Heart left ventricle (tissue), 16 donors: ENCODE measurements at regions not wholly inside any gene's neighbourhood (a gene's known extent, or its start where the extent isn't known, plus 50 kb on each side); places are given as distances from the start of the nearest gene placed in this dataset.

Experiments
- ATAC-seq, 4 donors: fragments of 200-7000 bp; cut with Tn5 transposase; one replicate each; pipeline ENCODE4 v1.9.1; 2020 to 2022; ENCODE audit warnings: moderate library complexity in 4 of 4, mild to moderate bottlenecking in 3 of 4, moderate number of reproducible peaks in 1 of 4
- DNase-seq, 5 donors: peaks; one replicate each; pipeline ENCODE4 v3.0.0-alpha.2; 2020
- H3K27ac ChIP-seq, 12 donors: fragments of 200-600 bp; sonication (generic) in 4 of 12; one replicate each; pipeline versions ENCODE4 v1.5.0 to v1.8.0; 2016 to 2022; ENCODE audit warnings: mild to moderate bottlenecking in 2 of 12
- H3K27me3 ChIP-seq, 9 donors: fragments of 200-600 bp; sonication (generic) in 2 of 9; one replicate each; pipeline versions ENCODE4 v1.5.1 to v1.8.0; 2016 to 2022; ENCODE audit warnings: mild to moderate bottlenecking in 3 of 9
- H3K36me3 ChIP-seq, 9 donors: fragments of 200-600 bp; sonication (generic) in 2 of 9; one replicate each; pipeline versions ENCODE4 v1.5.0 to v1.8.0; 2018 to 2022; ENCODE audit warnings: mild to moderate bottlenecking in 2 of 9
- H3K4me1 ChIP-seq, 12 donors: fragments of 200-600 bp; sonication (generic) in 4 of 12; one replicate each; pipeline versions ENCODE4 v1.5.0 to v1.8.0; 2016 to 2022; ENCODE audit warnings: mild to moderate bottlenecking in 3 of 12
- H3K4me3 ChIP-seq, 12 donors: fragments of 200-600 bp; sonication (generic) in 4 of 12; one replicate each; pipeline versions ENCODE4 v1.5.0 to v1.8.0; 2017 to 2022; ENCODE audit warnings: mild to moderate bottlenecking in 9 of 12, moderate library complexity in 4 of 12
- H3K9me3 ChIP-seq, 12 donors: fragments of 200-600 bp; sonication (generic) in 4 of 12; one replicate each; pipeline versions ENCODE4 v1.5.0 to v1.8.0; 2016 to 2022; ENCODE audit warnings: mild to moderate bottlenecking in 1 of 12
- CTCF ChIP-seq, 12 donors: fragments of 200-600 bp; sonication (generic) in 4 of 12; IDR thresholded peaks; one replicate each; pipeline versions ENCODE4 v1.5.0 to v1.8.0; 2018 to 2022; ENCODE audit warnings: antibody characterized with exemption in 12 of 12, mild to moderate bottlenecking in 5 of 12
- POLR2A ChIP-seq, 2 donors: fragments of 450-650 bp; IDR thresholded peaks; one replicate each; pipeline ENCODE4 v1.6.1; 2017; ENCODE audit warnings: antibody characterized with exemption in 2 of 2, mild to moderate bottlenecking in 2 of 2, moderate library complexity in 2 of 2
- WGBS, 4 donors: extraction: QIAGEN DNeasy Blood & Tissue Kit in 2 of 4; methylation state at CpG; one replicate each; pipeline versions ENCODE4 v1.1.5 to v1.1.7; 2013 to 2018; 5-methylcytosine and 5-hydroxymethylcytosine counted together
- intact Hi-C, 10 donors: fragments of 100-400 bp; cut with DNase I; formaldehyde crosslinking; loops; one replicate each; pipeline versions ENCODE4 v1.11.1 to v1.14.2; 2022
- donor health status: ischemic (EF 13 %, LVEDD 7.1; RV severe dilation, severe dysfunction).
- donor health status: healthy with polysubstance abuse.
- donor health status: DM: no; HTN: yes; CAD: no.
- donor health status: DM: no; HTN: no; CAD: no.
- donor health status: ischemic (EF 25% LVEDD 6.9; RV normal size, moderate dysfunction).
- donor health status: ischemic (EF 25% LVEDD 5.7; RV mildly dilated, moderate dysfunction).
- donor health status: healthy.
- donor health status: DM: yes; HTN: yes; CAD: no.
- donor health status: ischemic (EF 35%, LVEDD 5.7; RV mildly dilated, moderate dysfunction).
- donor health status: nonischemic (EF 11% LVEDD 7.7; RV severe dilation, severe dysfunction).
- donor health status: DM: yes; HTN: yes; CAD: no.
- donor health status: PGD.
- donor health status: ischemic (EF 29% LVEDD 5.4; RV normal size, mild dysfunction).
- donor health status: nonischemic (EF 23%, LVEDD 6.1; RV moderate dilation, normal function).

- Histone ChIP-seq H3K27ac (no peak overlapping the region), H3K36me3 (no peaks in the 10 kb centered on the region), H3K4me3 (no peak overlapping the region), H3K9me3 (peaks cover 0 to 3% (median 0%) of the 10 kb centered on the region in 12 donors), H3K4me1 (no peaks in the 10 kb centered on the region), H3K27me3 (no peaks in the 10 kb centered on the region)
- TF ChIP-seq CTCF (IDR thresholded peaks at IDR 0.05) (no peak), POLR2A (IDR thresholded peaks at IDR 0.05) (no peak)
- ATAC-seq (no peak), DNase-seq (no peak)
- WGBS, 4 donors, result 90 to 95% (median 95%) methylated on average over 4 of the region's 4 CpGs
- intact Hi-C loops, result no loop called here
Measured at GRCh38 chr3:88628901-88629300, 478.5 kb upstream of the EPHA3 start.

- intact Hi-C loops, result no loop called here
- H3K4me3 ChIP-seq, result no peak overlapping the region
- ATAC-seq, result no peak
- H3K9me3 ChIP-seq, result peaks cover 0 to 20% (median 2%) of the 10 kb centered on the region in 12 donors
- no peaks in the 10 kb centered on the region for H3K27me3 ChIP-seq
- no peak for DNase-seq
- no peaks in the 10 kb centered on the region for H3K4me1 ChIP-seq
- H3K36me3 ChIP-seq, result no peaks in the 10 kb centered on the region
- WGBS, 4 donors, result 52 to 71% (median 66%) methylated on average over 2 of the region's 2 CpGs
- no peak overlapping the region for H3K27ac ChIP-seq
- TF ChIP-seq POLR2A (IDR thresholded peaks at IDR 0.05) (no peak), CTCF (IDR thresholded peaks at IDR 0.05) (no peak)
Measured at GRCh38 chr3:88632226-88632625, 475.2 kb upstream of the EPHA3 start.

- H3K4me1 ChIP-seq, result no peaks in the 10 kb centered on the region
- intact Hi-C loops, result no loop called here
- H3K4me3 ChIP-seq, result no peak overlapping the region
- H3K27me3 ChIP-seq, result no peaks in the 10 kb centered on the region
- DNase-seq (no peak), ATAC-seq (no peak)
- H3K27ac ChIP-seq, result no peak overlapping the region
- WGBS, 4 donors, result 70 to 78% (median 75%) methylated on average over 1 of the region's 1 CpG
- H3K36me3 ChIP-seq, result no peaks in the 10 kb centered on the region
- TF ChIP-seq CTCF (IDR thresholded peaks at IDR 0.05) (no peak), POLR2A (IDR thresholded peaks at IDR 0.05) (no peak)
- H3K9me3 ChIP-seq, result peaks cover 0 to 18% (median 0%) of the 10 kb centered on the region in 12 donors
Measured at GRCh38 chr3:88640581-88640980, 466.8 kb upstream of the EPHA3 start.

GRCh38 chr3:88641033-88641604 is 466.3 kb upstream of the EPHA3 start:
- WGBS, 4 donors, result 65 to 78% (median 73%) methylated on average over 2 of the region's 2 CpGs
- no peaks in the 10 kb centered on the region for H3K27me3 ChIP-seq
- no peak for ATAC-seq
- H3K4me3 ChIP-seq, result no peak overlapping the region
- intact Hi-C loops, result no loop called here
- peaks cover 0 to 13% (median 0%) of the 10 kb centered on the region in 12 donors for H3K9me3 ChIP-seq
- H3K36me3 ChIP-seq, result no peaks in the 10 kb centered on the region
- no peak overlapping the region for H3K27ac ChIP-seq
- H3K4me1 ChIP-seq, result no peaks in the 10 kb centered on the region
- DNase-seq, result no peak
- TF ChIP-seq CTCF (IDR thresholded peaks at IDR 0.05), result no peak
- no peak for TF ChIP-seq POLR2A (IDR thresholded peaks at IDR 0.05)
